CD4-positive, alpha-beta T cell treated with Interleukin-17A for 1 hour (primary cell): ENCODE measurements at regions not wholly inside any gene's neighbourhood (a gene's known extent, or its start where the extent isn't known, plus 50 kb on each side); places are given as distances from the start of the nearest gene placed in this dataset.

Experiments used
- DNase-seq: peaks from one replicate; pipeline ENCODE4 v3.0.0-alpha.2; 2020

DNA sequence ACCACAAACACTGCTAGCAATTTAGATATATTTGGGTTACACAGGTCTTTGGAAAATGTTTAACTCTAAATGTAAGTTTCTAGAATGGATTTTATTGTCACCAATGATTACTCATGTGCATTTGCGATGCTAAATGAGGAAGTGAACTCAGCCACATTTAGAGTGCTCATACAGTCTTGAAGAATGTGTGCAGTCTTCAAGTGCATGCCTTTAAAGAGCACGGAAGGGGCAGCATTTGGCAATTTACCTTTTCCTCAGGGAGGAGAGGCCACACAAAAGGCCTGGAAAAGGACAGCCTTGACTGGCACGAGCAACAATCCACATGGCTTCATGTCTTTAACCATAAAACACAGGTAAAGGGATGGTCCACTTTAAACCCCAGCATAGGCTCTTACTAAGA, 78.5 kb upstream of the STK17B start:
- DNase-seq, result no peak

DNA sequence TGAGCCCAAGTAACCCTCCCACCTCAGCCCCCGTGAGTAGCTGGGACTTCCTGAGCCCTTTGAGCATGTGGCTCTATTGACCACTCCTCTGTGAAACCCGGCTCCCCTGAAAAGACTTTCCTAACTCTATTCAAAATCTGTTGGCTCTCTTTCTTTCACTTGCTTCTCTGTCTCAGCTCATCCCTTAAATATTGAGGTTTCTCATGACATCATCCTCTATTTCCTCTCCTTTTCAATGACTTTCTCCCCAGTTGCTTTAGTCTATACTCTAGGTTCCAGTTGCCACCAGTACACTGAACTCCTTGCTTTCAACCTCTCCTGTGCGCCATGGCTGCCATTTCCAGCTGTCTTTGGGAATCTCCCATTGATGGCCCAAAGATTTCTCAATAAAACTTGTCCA, 79.8 kb upstream of the STK17B start:
- DNase-seq, result no peak

GRCh38 chr2:196252408-196253115, 81.2 kb upstream of the STK17B start:
- DNase-seq, result no peak

- no peak for DNase-seq
These were observed 81.7 kb upstream of the STK17B start for GRCh38 chr2:196253116-196253480.

DNA sequence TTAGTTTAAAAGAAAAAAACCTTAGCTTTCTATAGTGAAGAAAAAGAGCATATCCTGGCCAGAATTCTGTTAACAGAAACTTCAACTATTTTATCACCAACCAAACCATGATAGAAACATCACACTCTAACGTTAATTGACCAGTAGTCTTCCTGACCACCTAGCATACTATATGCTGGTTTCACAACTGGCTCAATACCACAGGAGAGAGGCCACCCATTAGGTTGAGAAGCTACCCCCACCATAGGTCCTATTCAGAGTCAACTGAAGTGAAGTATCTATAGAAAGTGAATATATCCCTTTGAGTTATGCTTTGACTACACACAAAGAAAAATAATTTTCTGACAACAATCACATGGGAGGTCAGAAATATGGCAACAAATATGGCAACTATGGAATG, 85.2 kb upstream of the STK17B start:
- no peak for DNase-seq

GRCh38 chr2:196257086-196257485, 85.7 kb upstream of the STK17B start:
- DNase-seq, result no peak

DNA sequence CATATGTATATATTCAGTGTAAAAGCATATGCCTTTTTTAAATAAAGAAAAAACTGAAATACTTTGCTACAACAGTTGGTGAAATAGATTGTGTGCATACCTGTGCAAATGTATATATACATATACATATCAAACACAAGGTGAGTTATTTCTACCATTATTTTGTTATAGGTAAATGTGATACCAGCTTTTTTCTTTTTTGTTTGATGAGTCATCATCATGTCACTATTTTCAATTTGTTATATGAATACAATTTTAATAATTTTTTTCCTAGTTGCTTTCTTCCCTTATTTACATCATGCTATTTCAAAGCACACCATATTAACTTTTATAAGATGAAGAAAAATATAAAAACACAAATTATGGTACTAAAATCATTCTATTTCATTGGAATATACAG, 87.0 kb upstream of the STK17B start:
- DNase-seq, result no peak

DNA sequence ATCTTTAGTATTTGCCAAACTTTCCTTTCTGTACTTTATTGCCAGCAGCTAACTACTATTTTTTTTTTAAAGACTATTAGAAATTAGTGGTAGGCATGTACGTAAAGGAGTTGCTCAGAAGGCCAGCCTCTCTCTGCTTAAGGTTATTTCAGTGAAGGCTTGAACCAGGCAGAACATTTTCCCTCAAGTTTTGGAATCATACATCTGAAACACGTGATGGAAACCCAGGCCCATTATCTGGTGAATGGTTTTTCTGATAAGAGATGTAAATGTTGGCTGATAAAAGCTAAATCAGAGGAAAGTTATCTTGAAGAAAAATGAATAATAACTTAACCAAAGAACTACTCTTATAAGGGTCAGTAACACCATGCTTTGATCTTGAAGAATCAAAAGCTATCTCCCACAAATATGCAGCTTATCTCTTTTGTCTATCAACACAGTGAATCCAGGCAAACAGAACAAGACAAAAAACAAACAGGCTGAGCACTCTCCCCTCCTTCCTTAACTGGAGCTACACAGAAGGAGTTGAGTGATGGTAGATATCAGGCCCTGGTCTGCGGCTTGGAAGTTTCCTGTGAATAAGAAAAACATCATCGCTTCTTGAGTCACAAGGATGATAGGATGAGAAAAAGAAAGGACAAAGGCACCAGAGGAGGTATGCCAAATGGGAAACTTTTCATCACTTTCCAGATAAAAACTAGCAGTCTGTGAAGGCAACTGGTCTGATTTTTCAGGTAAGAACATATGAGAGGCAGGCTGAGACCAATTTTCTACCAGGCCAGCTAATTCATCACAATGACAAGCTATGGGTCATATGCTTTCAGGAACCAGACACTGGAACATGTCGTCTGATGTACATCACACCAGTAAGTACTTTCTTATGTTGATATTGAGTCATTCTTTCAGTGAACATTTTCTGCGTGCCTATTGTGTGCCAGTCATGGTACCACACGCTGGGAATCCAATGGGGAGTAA, 88.4 kb upstream of the STK17B start:
- DNase-seq, result peak; percentile 56

DNA sequence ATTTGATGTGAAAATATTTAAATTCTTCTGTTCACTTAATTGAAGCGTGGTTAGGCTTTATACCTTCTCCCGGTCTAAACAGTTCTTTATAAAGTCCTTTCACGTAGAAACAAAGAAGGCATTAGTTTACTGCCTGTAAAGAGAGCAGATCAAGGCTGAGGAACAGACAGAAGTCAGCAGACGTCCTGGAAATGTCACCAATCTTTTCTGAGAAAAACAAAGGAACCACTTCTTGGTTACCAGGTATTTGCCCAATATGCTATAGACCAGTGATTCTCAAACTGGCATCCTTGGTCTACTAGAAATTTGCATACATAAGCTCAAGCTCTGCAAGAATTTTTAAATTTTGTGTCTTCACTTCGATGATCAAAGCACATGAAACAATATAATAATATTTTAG, 89.2 kb upstream of the STK17B start:
- DNase-seq, result peak; percentile 45

DNA sequence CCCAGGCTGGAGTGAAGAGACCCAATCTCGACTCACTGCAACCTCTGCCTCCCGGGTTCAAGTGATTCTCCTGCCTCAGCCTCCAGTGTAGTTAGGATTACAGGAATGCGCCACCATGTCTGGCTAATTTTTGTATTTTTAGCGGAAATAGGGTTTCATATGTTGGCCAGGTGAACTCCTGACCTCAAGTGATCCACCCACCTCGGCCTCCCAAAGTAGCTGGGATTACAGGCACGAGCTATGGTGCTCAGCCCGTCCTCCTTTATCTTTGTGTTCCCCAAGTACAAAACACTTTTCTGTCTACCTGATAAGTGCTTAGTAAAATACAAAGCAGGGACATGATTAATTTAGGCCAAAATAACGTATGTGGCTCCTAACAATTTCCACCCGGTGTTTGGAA, 91.2 kb upstream of the STK17B start:
- no peak for DNase-seq

DNA sequence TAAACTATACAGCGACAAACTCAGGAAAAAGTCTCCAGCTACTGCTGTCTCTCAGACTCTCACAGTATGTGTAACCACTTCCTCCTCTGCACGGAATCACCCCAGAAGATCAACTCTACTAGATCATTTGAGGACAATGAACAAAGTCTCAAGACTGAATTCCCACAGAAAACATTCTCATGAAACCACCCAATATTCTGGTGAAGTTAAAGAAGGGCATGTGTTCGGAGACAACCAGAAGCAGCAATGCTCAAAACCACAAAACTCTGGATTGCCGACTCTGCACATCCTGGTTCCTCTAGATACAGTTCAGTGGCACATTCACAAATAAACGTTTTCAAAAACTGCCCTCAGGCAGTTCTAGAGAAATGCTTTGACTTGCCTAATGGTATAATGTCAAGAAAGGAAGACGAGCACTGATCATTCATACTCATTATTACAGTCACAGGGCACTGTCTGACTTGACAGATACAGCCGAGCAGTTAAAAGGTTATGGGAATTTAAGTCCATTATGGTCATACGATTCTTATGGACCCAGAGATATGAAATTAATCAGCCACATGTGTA, 91.9 kb upstream of the STK17B start:
- DNase-seq, result peak; percentile 83

- no peak for DNase-seq
These were observed 95.0 kb upstream of the STK17B start for GRCh38 chr2:196266351-196266750.

- DNase-seq, result no peak
These were observed 95.5 kb upstream of the STK17B start for GRCh38 chr2:196266855-196267254.

DNA sequence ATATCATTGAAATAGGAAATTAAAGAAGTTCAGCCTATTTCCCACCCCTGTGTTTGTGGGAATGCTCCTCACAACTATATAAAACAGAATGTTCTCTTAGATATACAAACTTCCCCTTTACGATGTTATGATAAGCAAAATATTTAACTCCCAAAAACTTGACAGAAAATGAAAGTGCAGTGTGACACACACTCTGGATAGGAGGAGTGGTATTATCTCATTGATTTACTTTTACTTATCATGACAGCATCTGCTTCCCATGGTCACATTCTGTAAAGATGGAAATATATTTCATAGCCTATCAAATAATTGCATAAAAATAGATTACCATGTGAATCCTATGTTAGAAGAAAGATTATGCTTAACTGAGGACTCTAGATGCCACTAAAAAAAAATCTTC, 96.6 kb upstream of the STK17B start:
- DNase-seq, result no peak

DNA sequence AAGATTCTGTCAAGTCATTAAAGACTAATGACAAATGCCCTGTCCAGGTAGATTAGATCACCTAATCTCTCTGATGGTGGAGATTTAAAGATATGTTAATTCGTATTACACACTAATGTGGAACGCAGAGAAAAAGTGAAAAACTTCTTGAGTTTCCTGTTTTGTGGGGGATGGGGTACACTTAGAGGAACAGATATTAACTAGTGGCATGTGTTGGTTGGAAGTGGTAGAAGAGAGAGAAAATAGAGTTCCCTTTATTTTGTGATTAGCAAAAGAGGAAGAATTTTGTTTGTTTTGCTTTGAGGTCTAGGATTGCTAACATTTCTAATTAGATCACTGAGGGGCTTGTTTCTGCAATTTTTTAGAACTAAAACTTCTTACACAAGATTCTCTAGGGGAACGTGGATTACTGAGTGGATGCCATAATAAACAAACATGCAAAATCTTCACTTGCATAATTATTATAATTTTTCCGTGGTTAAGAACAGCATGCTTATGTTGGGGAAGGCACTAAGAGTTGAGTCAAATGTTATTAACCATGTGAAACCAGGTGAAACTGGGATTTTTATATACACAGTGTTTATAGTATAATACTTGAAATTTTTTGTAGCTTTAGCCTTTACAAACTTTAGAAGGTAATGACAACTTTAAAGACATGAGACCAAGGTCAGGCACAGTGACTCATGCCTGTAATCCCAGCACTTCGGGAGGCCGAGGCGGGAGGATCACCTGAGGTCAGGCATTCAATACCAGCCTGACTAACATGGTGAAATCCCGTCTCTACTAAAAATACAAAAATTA, 97.4 kb upstream of the STK17B start:
- DNase-seq, result peak; percentile 47

GRCh38 chr2:196271795-196272194, 100.4 kb upstream of the STK17B start:
- no peak for DNase-seq

DNA sequence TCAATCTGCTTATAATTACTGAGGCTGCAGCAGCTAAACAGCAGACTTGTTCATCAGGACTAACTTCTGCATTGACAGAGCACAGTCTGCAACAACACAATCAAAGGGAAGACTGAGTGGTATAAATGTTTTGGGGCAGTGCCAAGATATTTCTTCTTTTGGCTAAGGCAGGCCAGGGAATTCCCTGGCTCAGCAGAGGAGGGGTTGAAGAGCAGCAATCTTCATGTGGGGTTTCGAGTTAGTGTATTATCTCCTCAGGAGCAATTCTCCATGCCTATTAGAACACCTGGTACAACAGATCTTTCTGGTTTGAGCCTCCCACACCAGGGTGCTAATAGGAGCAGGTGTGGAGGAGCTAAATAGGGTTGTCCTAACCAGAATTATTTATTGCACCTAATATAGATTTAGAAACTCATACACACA, 103.0 kb upstream of the STK17B start:
- DNase-seq, result peak; percentile 63

- DNase-seq, result peak; percentile 33
These were observed 104.4 kb upstream of the STK17B start for GRCh38 chr2:196275646-196276352.

DNA sequence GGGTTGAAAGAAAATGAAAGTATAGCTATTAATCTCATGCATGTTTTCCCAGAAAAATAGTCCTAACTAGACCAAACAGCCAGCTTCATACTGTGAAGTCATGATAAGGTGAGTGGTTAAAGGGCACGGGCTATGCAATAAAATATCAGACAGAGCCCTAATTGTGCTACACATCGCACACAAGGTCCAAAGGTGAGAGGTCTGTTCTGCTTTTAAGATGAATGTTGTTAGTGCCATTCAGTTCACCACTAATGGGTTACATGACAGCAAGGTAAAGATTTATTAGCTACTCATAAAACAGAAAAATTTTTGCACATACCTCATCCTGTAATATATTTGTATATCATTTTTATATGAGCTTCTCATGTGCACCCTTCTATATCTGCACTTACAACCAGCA, 105.0 kb upstream of the STK17B start:
- DNase-seq, result no peak

DNA sequence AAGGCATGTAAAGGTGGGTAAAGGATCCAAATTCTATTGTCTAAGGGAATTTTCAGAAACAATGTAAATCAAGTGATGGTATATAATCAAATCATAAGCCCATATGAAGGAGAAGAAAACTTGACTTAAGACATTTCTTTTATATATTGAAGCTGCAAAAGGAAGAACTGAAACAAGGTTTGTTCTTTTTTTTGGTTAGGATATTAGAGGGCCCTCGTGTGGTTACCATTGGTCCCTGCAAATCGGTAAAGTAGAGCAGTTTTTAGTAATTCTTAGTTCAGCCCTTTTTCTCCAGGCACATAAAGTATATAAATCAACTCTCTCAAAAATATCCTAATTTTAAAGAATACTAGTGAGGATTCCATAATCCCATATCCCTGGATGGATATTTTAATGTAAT, 105.6 kb upstream of the STK17B start:
- peak; percentile 72 for DNase-seq

GRCh38 chr2:196278491-196278911, 107.1 kb upstream of the STK17B start:
- DNase-seq, result no peak

- DNase-seq, result no peak
These were observed 108.2 kb upstream of the STK17B start for GRCh38 chr2:196279541-196279940.
